ENCODE measurements at regions not wholly inside any gene's neighbourhood (a gene's known extent, or its start where the extent isn't known, plus 50 kb on each side); places are given as distances from the start of the nearest gene placed in this dataset.

GRCh38 chr3:73894474-73895213 lies 269.9 kb upstream of the PDZRN3 start:
- TF ChIP-seq FOXM1 (IDR thresholded peaks at IDR 0.05; ENCODE audit: borderline replicate concordance, low read depth) (no peak), CEBPB (IDR thresholded peaks at IDR 0.05) (no peak), TEAD4 (IDR thresholded peaks at IDR 0.05) (no peak), TAF1 (IDR thresholded peaks at IDR 0.05; ENCODE audit: low read depth) (no peak), ZBTB7A (IDR thresholded peaks at IDR 0.05; ENCODE audit: low read depth) (no peak), REST (IDR thresholded peaks at IDR 0.05; ENCODE audit: low read depth) (no peak), NFIC (IDR thresholded peaks at IDR 0.05) (no peak), MAX (IDR thresholded peaks at IDR 0.05) (no peak), RAD21 (IDR thresholded peaks at IDR 0.05; ENCODE audit: low read depth) (no peak), EGR1 (IDR thresholded peaks at IDR 0.05) (no peak), YY1 (IDR thresholded peaks at IDR 0.05; ENCODE audit: low read depth) (no peak), TCF12 (IDR thresholded peaks at IDR 0.05; ENCODE audit: low read depth) (no peak), USF1 (IDR thresholded peaks at IDR 0.05) (no peak), EP300 (IDR thresholded peaks at IDR 0.05; ENCODE audit: borderline replicate concordance) (no peak), CREB1 (IDR thresholded peaks at IDR 0.05; ENCODE audit: low read depth) (no peak)

- TF ChIP-seq YY1 (IDR thresholded peaks at IDR 0.05; ENCODE audit: low read depth) (no peak), TAF1 (IDR thresholded peaks at IDR 0.05; ENCODE audit: low read depth) (no peak), TCF12 (IDR thresholded peaks at IDR 0.05; ENCODE audit: low read depth) (no peak), CREB1 (IDR thresholded peaks at IDR 0.05; ENCODE audit: low read depth) (no peak), EP300 (IDR thresholded peaks at IDR 0.05; ENCODE audit: borderline replicate concordance) (no peak), USF1 (IDR thresholded peaks at IDR 0.05) (no peak), ZBTB7A (IDR thresholded peaks at IDR 0.05; ENCODE audit: low read depth) (no peak), TEAD4 (IDR thresholded peaks at IDR 0.05) (no peak), MAX (IDR thresholded peaks at IDR 0.05) (no peak), RAD21 (IDR thresholded peaks at IDR 0.05; ENCODE audit: low read depth) (no peak), CEBPB (IDR thresholded peaks at IDR 0.05) (no peak), FOXM1 (IDR thresholded peaks at IDR 0.05; ENCODE audit: borderline replicate concordance, low read depth) (no peak)
These were observed 268.3 kb upstream of the PDZRN3 start for GRCh38 chr3:73893089-73893488.

GRCh38 chr3:73885862-73886261 lies 261.1 kb upstream of the PDZRN3 start:
- TF ChIP-seq TAF1 (IDR thresholded peaks at IDR 0.05; ENCODE audit: low read depth) (no peak), NFIC (IDR thresholded peaks at IDR 0.05) (no peak), YY1 (IDR thresholded peaks at IDR 0.05; ENCODE audit: low read depth) (no peak), ZBTB7A (IDR thresholded peaks at IDR 0.05; ENCODE audit: low read depth) (no peak)

- TF ChIP-seq TCF12 (IDR thresholded peaks at IDR 0.05; ENCODE audit: low read depth): no peak
- TF ChIP-seq EGR1 (IDR thresholded peaks at IDR 0.05): no peak
- TF ChIP-seq MAX (IDR thresholded peaks at IDR 0.05): no peak
- no peak for TF ChIP-seq CEBPB (IDR thresholded peaks at IDR 0.05)
- no peak for TF ChIP-seq RAD21 (IDR thresholded peaks at IDR 0.05; ENCODE audit: low read depth)
- no peak for TF ChIP-seq EP300 (IDR thresholded peaks at IDR 0.05; ENCODE audit: borderline replicate concordance)
- TF ChIP-seq YY1 (IDR thresholded peaks at IDR 0.05; ENCODE audit: low read depth): no peak
- TF ChIP-seq REST (IDR thresholded peaks at IDR 0.05; ENCODE audit: low read depth): no peak
- no peak for TF ChIP-seq TAF1 (IDR thresholded peaks at IDR 0.05; ENCODE audit: low read depth)
- no peak for TF ChIP-seq ZBTB7A (IDR thresholded peaks at IDR 0.05; ENCODE audit: low read depth)
These were observed 259.6 kb upstream of the PDZRN3 start for GRCh38 chr3:73884361-73884760.

GRCh38 chr3:73883497-73883896 lies 258.8 kb upstream of the PDZRN3 start:
- TF ChIP-seq FOXM1 (IDR thresholded peaks at IDR 0.05; ENCODE audit: borderline replicate concordance, low read depth): no peak
- peak; percentile 72 for TF ChIP-seq USF1 (IDR thresholded peaks at IDR 0.05)

All from Ishikawa (cell line).